Suprapubic skin (tissue), 3 donors: ENCODE measurements at regions not wholly inside any gene's neighbourhood (a gene's known extent, or its start where the extent isn't known, plus 50 kb on each side); places are given as distances from the start of the nearest gene placed in this dataset.
"Not testable (repeated sequence)": the region's sequence is repeated elsewhere in the genome, so short reads cannot be mapped to it uniquely, and the experiment has no call there.

Experiments used
- POLR2A ChIP-seq, 2 donors: fragments of 450-650 bp; IDR thresholded peaks; one replicate each; pipeline ENCODE4 v1.6.1; 2017; ENCODE audit warnings: antibody characterized with exemption in 2 of 2, mild to moderate bottlenecking in 2 of 2, moderate library complexity in 2 of 2
- TF ChIP-seq, protein P1 (sequence below), 2 donors: fragments of 200-600 bp in 1 of 2; fragments of 450-650 bp in 1 of 2; sonication (generic) in 1 of 2; IDR thresholded peaks; one replicate each; pipeline ENCODE4 v1.5.1; 2016 to 2019; ENCODE audit warnings: antibody characterized with exemption in 2 of 2, mild to moderate bottlenecking in 1 of 2, moderate library complexity in 1 of 2

- TF ChIP-seq, protein P1, sequence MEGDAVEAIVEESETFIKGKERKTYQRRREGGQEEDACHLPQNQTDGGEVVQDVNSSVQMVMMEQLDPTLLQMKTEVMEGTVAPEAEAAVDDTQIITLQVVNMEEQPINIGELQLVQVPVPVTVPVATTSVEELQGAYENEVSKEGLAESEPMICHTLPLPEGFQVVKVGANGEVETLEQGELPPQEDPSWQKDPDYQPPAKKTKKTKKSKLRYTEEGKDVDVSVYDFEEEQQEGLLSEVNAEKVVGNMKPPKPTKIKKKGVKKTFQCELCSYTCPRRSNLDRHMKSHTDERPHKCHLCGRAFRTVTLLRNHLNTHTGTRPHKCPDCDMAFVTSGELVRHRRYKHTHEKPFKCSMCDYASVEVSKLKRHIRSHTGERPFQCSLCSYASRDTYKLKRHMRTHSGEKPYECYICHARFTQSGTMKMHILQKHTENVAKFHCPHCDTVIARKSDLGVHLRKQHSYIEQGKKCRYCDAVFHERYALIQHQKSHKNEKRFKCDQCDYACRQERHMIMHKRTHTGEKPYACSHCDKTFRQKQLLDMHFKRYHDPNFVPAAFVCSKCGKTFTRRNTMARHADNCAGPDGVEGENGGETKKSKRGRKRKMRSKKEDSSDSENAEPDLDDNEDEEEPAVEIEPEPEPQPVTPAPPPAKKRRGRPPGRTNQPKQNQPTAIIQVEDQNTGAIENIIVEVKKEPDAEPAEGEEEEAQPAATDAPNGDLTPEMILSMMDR (IDR thresholded peaks at IDR 0.05) = not testable (repeated sequence)
- not testable (repeated sequence) for TF ChIP-seq POLR2A (IDR thresholded peaks at IDR 0.05)
These were observed 322.2 kb downstream of the BCL2L11 start for GRCh38 chr2:111442767-111443454.
